ENCODE measurements at regions not wholly inside any gene's neighbourhood (a gene's known extent, or its start where the extent isn't known, plus 50 kb on each side); places are given as distances from the start of the nearest gene placed in this dataset.

DNA sequence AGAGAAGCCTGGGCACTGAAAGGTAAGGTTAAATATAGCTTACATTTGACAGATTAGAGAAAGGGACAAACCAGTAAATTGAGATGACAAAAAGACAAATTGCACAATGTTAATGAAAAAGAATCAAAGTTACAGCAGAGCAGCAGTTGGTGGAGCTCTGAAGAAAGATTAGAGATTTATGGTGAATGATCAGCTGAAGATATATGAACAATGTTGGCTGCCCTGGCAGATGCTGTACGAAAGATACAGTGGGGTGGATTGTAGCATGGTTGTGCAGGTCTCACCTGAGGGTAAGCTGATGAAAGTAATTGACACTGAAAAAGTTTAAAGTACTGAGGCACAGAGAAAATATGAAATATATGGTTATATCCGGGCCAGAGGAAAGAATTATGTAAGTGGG, 492.1 kb downstream of the ARHGEF28 start:
- no peak overlapping the region for H3K27ac Mint-ChIP-seq
- no peaks in the 10 kb centered on the region for H3K36me3 Mint-ChIP-seq
- no peak overlapping the region for H3K4me3 Mint-ChIP-seq
- no peaks in the 10 kb centered on the region for H3K27me3 Mint-ChIP-seq
- H3K9me3 Mint-ChIP-seq, result peaks cover 8% of the 10 kb centered on the region
- H3K4me1 Mint-ChIP-seq, result no peaks in the 10 kb centered on the region
- no peak for ATAC-seq

DNA sequence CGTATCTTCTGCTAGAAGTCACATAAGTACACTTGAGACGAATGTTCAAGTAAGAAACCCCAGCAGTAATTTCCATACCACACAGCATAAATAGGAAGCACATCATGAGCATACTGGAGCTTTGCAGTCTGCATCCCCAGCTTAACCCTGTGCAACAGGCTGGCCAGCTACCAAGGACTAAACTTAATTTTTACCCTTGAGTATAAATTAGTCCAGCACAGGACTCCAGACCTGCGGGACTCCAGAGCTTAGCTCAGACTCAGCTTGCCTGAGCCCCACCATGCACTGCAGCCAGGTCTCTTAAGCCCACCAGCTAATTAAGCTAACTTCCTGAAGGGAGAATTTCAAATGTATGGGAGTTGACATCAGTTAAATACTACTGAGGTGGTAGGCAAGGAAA, 491.0 kb downstream of the ARHGEF28 start:
- Mint-ChIP-seq H3K27ac (no peak overlapping the region), H3K36me3 (no peaks in the 10 kb centered on the region), H3K4me1 (no peaks in the 10 kb centered on the region), H3K9me3 (peaks cover 8% of the 10 kb centered on the region), H3K27me3 (no peaks in the 10 kb centered on the region), H3K4me3 (no peak overlapping the region)
- ATAC-seq, result no peak

DNA sequence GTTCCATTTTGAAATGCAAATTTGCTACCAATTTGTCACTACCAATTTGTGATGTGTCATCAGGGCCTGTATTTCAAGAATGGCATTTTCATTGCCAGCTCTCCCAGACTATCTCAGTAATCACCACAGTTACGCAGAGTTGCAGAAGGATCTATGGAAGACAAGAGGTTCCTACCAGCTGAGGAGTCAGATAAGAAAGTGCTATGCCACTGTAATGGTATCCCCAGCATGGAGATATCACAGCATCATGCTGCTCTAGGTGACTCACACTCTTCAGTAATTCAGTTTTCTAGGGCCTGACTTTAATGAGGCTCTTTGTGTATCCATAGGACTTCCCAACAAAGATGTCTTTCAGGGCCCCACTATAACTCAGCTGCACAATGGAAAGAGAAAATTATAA, 490.3 kb downstream of the ARHGEF28 start:
- Mint-ChIP-seq H3K27me3 (no peaks in the 10 kb centered on the region), H3K27ac (no peak overlapping the region)
- ATAC-seq, result no peak

DNA sequence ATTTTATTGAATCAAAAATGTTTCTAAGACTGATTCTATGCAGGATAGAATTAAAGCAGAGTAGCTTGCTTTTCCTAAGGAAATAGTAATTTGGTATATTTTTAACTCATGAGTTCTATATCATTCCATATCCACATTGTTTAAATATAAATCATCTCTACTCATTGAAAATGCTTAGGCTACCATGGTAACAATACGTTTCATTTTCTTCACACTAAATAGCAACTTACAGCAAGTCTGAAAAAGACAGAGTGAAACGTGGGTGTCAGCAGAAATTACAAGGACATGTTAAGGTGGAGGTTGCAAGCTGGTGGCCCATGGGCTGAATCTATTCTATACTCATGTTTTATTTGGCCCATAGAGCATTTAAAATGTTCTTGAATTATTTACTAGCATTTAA, 487.9 kb downstream of the ARHGEF28 start:
- Mint-ChIP-seq H3K4me3 (no peak overlapping the region), H3K36me3 (no peaks in the 10 kb centered on the region), H3K4me1 (no peaks in the 10 kb centered on the region), H3K27ac (no peak overlapping the region), H3K9me3 (peaks cover 4% of the 10 kb centered on the region), H3K27me3 (no peaks in the 10 kb centered on the region)
- ATAC-seq, result no peak

More for the DNA sequence above, 490.3 kb downstream of the ARHGEF28 start:
- H3K4me3 Mint-ChIP-seq, result no peak overlapping the region
- H3K4me1 Mint-ChIP-seq, result no peaks in the 10 kb centered on the region
- H3K36me3 Mint-ChIP-seq, result no peaks in the 10 kb centered on the region
- peaks cover 8% of the 10 kb centered on the region for H3K9me3 Mint-ChIP-seq

DNA sequence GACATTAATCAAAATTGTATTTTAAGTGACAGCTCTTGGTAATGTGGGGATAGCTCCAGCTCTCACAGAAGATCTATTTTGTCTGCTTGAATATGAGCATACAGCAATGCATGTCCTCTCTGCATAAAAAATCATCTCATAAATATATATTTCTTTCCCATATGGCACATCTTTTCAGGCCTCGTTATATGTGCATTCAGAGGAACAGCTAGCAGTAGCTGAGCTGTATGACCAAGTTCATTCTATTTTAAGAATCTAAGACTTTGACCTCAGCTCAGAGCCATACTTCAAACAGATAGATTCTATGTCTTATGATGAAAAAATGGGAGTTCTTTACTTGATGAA, 487.2 kb downstream of the ARHGEF28 start:
- H3K27me3 Mint-ChIP-seq, result no peaks in the 10 kb centered on the region
- H3K27ac Mint-ChIP-seq, result no peak overlapping the region
- no peaks in the 10 kb centered on the region for H3K36me3 Mint-ChIP-seq
- peaks cover 3% of the 10 kb centered on the region for H3K9me3 Mint-ChIP-seq
- no peak for ATAC-seq
- H3K4me3 Mint-ChIP-seq, result no peak overlapping the region
- H3K4me1 Mint-ChIP-seq, result no peaks in the 10 kb centered on the region

DNA sequence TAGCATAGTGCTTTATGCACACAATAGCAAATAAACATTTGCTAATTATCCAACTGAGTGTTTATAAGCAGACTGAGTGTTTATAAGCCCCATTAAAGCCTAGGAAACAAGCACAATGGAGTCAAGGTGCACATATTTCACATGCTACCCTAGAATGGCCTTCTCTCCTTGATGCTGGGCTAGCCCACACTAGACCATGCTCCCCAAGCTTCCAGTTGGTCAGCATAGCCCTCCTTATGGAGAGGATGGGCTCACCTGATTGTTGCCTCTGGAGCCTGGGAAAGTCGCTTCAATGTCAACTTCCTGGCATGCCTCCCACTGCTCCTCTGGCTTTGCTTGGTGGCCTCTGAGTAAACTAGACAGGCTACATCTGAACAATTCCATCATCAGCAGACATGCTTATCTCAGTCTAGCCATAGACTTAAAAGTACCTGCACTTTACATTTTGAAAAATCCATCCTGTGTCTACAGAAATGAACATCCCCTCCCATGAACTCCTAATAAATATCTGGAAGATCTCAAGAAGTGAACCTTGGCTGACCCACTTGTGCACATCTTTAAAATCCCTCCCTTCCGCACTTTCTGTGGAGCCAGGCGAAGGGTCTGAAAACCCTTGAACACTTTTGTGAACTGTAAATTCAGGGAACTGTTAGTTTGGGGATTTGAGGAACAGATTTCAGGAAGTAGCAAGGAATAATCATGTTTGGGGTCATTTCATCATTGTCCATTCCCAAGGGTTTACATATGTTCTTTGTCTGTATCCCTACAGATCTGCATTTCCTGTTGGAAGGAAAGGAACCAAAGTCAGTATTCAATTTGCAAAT, 486.6 kb downstream of the ARHGEF28 start:
- no peak overlapping the region for H3K4me3 Mint-ChIP-seq

DNA sequence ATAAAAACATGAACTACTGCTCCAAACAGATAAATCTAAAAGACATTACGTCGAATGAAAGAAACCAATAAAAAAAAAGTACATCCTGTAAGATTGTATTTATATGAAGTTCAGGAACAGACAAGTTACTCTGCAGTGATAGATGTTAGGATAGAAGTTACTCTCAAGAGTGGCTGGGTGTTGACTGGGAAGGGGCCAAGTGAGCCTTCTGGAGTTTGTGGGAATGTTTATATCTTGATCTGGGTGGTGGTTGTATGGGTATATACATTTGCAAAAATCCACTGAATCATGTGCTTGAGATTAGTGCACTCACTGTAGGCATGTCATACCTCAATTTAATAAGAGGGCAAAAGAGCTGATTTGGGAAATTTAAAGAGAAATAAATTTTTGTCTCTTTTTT, 485.8 kb downstream of the ARHGEF28 start:
- ATAC-seq, result no peak
- Mint-ChIP-seq H3K36me3 (no peaks in the 10 kb centered on the region), H3K4me3 (no peak overlapping the region), H3K9me3 (no peaks in the 10 kb centered on the region), H3K4me1 (no peaks in the 10 kb centered on the region), H3K27me3 (peaks cover 12% of the 10 kb centered on the region), H3K27ac (no peak overlapping the region)

More for the DNA sequence above, 486.6 kb downstream of the ARHGEF28 start:
- no peaks in the 10 kb centered on the region for H3K36me3 Mint-ChIP-seq
- no peak overlapping the region for H3K27ac Mint-ChIP-seq
- no peaks in the 10 kb centered on the region for H3K4me1 Mint-ChIP-seq
- peaks cover 5% of the 10 kb centered on the region for H3K27me3 Mint-ChIP-seq
- no peaks in the 10 kb centered on the region for H3K9me3 Mint-ChIP-seq
- peak; percentile 47 for ATAC-seq

DNA sequence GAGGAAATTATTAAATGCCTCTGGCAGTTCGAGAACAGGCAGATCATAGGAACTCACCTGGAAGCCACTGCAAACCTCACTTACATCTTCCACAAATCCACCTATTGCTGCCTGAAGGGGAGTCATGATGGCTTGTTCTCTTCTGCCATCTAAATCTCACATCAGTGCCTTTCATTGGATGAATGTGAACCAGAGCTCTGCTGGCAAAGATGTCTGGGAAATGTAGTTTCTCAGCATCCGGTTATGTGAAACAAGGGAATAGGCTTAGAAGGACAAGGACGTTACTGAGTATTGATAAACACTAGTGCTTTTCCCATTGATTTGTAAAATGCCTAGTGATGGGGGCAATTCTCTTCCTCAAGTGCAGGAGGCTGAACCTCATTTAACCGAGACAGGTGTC, 483.3 kb downstream of the ARHGEF28 start:
- ATAC-seq, result no peak
- Mint-ChIP-seq H3K27ac (no peak overlapping the region), H3K4me3 (no peak overlapping the region), H3K27me3 (peaks cover 12% of the 10 kb centered on the region), H3K4me1 (no peaks in the 10 kb centered on the region), H3K9me3 (no peaks in the 10 kb centered on the region), H3K36me3 (no peaks in the 10 kb centered on the region)

DNA sequence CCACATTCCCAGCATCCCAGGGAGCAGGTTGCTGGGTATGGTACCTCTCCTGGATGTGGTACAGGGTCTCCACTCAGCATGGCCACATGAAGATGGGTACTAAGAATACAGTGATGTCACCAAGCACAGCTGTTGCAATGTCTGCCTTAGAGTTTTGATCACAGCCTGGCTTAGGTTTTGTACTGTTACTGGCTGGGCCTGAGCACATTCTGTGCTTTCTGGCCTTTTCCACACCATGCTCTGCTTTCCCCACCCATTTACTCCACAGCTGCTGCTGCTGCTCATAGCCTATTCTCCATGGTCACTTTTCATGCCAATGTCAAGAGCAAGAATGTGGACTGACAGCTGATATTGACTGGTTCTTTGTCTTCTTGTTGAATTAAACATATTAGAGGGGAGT, 481.9 kb downstream of the ARHGEF28 start:
- H3K36me3 Mint-ChIP-seq, result no peaks in the 10 kb centered on the region
- no peak for ATAC-seq
- no peak overlapping the region for H3K4me3 Mint-ChIP-seq
- no peaks in the 10 kb centered on the region for H3K4me1 Mint-ChIP-seq
- peaks cover 3% of the 10 kb centered on the region for H3K9me3 Mint-ChIP-seq
- peaks cover 12% of the 10 kb centered on the region for H3K27me3 Mint-ChIP-seq
- H3K27ac Mint-ChIP-seq, result no peak overlapping the region

DNA sequence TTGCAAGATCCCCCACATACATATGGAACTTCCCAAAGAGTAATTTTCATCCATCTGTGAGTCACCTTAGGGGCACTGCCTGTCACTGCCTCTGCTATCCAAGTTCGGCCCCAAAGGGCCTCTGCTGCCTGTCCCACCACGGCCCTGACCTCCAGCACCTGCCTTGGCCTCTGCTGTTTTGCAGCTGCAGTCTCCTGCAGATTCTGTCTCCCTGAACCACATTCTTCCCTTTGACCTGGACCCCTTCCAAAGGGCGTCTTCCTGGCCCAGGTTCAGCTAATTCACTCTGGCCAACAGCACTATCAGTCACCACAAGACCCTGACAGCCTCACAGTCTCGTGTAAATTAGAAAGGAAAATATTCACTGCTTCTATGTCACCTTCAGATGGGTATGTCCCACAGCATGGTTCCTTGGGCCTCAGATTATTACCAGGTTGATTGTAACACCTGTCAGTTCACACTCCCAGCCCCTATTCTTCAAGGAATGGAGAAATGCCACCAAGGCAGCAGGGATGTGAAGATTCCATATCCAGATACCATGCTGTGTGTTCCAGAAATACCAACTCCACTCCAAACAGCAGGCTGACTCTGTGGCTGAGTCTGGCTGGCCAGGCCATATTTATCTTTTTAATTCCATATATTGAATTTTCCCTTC, 479.3 kb downstream of the ARHGEF28 start:
- Mint-ChIP-seq H3K4me3 (no peak overlapping the region), H3K4me1 (no peaks in the 10 kb centered on the region), H3K27ac (no peak overlapping the region), H3K27me3 (peaks cover 12% of the 10 kb centered on the region), H3K36me3 (no peaks in the 10 kb centered on the region), H3K9me3 (peaks cover 3% of the 10 kb centered on the region)
- ATAC-seq, result no peak

DNA sequence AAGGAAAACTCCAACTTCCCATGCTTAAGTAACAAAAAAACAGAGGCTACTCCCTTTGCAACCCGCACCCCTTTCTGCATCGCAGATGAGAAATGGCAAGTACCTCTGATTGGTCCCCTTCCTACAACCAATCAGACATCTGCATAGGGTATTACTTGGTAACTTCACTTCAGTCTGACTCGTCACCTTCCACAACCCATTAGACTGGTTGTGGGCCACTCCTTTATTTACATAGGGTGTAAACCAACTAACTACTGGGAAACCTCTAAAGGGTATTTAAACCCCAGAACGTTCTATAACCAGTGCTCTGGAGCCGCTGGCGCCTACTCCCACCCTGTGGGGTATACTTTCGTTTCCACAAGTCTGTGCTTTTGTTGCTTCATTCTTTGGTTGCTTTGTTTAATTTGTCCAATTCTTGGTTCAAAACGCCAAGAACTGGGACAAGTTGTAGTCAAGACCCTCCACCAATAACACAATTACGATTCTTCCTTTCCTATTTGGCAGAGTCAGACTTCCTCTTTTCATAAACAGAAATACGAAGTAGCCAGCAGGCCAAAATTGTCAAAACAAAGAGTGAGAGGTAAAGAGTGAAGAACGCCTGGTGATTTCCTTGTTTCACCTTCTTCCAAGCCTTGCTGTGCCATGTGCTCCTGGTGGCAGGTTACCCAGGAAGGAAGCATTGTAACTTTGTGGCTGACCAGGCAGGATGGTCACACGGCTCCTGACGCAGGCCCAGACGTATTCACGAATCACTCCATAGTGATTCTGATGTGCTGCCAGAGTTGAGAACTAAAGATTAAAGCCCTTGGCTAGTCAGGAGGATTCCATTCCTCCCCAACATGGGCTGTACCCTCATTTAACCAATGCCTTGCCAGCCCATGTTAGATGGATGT, 477.4 kb downstream of the ARHGEF28 start:
- H3K9me3 Mint-ChIP-seq, result peaks cover 6% of the 10 kb centered on the region
- H3K36me3 Mint-ChIP-seq, result no peaks in the 10 kb centered on the region
- H3K4me1 Mint-ChIP-seq, result no peaks in the 10 kb centered on the region
- H3K27ac Mint-ChIP-seq, result no peak overlapping the region
- H3K27me3 Mint-ChIP-seq, result peaks cover 12% of the 10 kb centered on the region
- no peak overlapping the region for H3K4me3 Mint-ChIP-seq
- no peak for ATAC-seq

DNA sequence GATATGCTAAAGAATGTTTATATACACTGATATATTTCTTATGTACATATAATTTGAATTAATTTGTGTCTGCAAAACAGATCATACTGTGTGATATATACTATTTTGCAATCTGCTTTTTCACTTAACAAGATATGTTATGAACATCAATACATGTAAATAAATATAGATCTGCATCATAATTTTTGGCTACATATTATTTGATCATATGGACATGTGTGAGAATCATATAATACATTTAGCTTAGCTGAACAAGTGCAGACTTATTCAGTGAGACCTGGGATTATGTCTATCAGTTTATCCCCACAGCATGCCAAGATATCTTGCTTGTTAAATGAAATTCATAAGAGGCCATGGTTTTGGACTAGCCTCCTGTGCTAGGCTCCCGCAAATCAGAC, 474.3 kb downstream of the ARHGEF28 start:
- peaks cover 6% of the 10 kb centered on the region for H3K9me3 Mint-ChIP-seq
- H3K27me3 Mint-ChIP-seq, result no peaks in the 10 kb centered on the region
- no peaks in the 10 kb centered on the region for H3K36me3 Mint-ChIP-seq
- ATAC-seq, result no peak
- no peaks in the 10 kb centered on the region for H3K4me1 Mint-ChIP-seq
- H3K4me3 Mint-ChIP-seq, result no peak overlapping the region
- H3K27ac Mint-ChIP-seq, result no peak overlapping the region

DNA sequence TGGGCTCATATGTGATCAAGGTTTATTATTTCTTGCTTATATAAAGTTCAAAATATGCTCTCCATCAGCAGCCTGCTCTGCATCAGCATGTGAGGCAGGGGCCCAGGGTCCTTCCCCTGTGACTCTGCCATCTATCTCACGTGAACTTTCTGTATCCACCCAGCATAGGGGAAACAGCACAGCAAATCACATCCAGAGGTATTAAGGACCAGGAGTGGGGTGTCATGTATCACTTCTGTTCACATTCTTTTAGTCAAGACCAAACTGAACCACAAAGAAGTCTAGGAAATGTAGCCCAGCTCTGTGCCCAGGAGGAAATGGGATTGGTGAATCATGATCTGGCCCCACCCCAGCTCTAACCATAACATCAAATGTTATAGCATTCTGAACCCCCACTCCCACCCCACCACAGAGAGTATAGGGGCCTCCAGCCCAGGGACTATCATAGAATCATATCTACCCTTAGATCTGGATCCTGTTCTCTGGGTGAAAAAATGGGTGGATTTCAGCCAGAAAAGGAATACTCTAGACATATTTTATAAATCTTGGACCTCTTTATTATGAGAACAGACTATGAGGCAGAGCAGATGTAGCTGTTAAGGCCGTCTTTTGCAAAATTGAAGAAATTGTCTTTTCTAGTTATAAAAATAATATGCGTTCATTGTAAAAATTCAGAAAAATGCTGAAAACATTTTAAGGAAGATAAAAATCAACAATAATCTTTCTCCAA, 473.7 kb downstream of the ARHGEF28 start:
- peak; percentile 17 for ATAC-seq
- H3K4me1 Mint-ChIP-seq, result no peaks in the 10 kb centered on the region
- peaks cover 6% of the 10 kb centered on the region for H3K9me3 Mint-ChIP-seq
- H3K36me3 Mint-ChIP-seq, result no peaks in the 10 kb centered on the region
- H3K4me3 Mint-ChIP-seq, result no peak overlapping the region
- H3K27me3 Mint-ChIP-seq, result no peaks in the 10 kb centered on the region
- H3K27ac Mint-ChIP-seq, result no peak overlapping the region

DNA sequence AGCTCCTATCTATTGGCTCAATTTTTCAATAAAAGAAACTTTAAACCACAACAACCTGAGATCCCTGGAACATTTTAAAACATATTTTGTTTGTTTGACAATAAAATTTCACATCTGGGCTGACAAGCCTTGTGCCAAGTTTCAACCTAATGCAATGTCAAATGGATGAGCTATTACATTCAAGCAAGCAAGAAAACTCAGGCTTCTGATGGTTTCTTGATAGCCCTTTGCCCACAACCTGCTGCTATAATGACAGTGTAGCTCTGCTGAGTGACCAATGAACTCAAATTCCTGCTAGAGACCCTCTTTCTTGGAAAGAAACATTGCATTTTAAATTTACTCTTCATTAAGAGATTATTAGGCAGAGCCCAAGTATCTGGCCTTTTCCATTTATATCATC, 472.9 kb downstream of the ARHGEF28 start:
- no peaks in the 10 kb centered on the region for H3K4me1 Mint-ChIP-seq
- no peak overlapping the region for H3K27ac Mint-ChIP-seq
- peaks cover 6% of the 10 kb centered on the region for H3K9me3 Mint-ChIP-seq
- H3K27me3 Mint-ChIP-seq, result no peaks in the 10 kb centered on the region
- no peaks in the 10 kb centered on the region for H3K36me3 Mint-ChIP-seq
- no peak overlapping the region for H3K4me3 Mint-ChIP-seq
- ATAC-seq, result no peak

DNA sequence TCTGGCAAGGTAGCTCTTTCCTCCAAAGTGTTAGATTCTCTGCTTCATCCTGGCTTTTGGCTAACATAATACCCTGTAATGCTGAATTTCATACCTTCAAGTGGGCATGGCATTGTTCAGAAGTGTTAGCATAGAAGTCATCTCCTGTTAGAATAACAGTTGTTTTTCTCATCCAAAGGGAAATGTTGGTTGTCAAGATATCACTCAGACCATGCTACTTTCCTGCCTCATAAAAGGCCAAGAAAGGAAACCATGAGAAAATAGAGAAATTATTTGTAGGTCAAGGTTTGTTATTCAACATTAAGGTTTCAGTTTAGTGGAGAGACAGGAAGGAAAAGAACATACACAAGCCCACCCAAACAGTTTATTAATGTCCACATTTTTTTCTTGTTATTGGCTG, 472.5 kb downstream of the ARHGEF28 start:
- H3K27ac Mint-ChIP-seq, result no peak overlapping the region
- no peak overlapping the region for H3K4me3 Mint-ChIP-seq
- peaks cover 4% of the 10 kb centered on the region for H3K9me3 Mint-ChIP-seq
- no peak for ATAC-seq
- no peaks in the 10 kb centered on the region for H3K27me3 Mint-ChIP-seq
- no peaks in the 10 kb centered on the region for H3K36me3 Mint-ChIP-seq
- H3K4me1 Mint-ChIP-seq, result no peaks in the 10 kb centered on the region

Data from stimulated activated memory B cell treated with anti-CD40 and anti-IgM and Interleukin-4, amounts not matched to agents 10 μg/mL and 1 μg/mL and 100 μg/mL, for 72 hours (primary cell).